Activated CD4-positive, alpha-beta memory T cell treated with anti-CD3 and anti-CD28 coated beads for 36 hours (primary cell): ENCODE measurements at regions not wholly inside any gene's neighbourhood (a gene's known extent, or its start where the extent isn't known, plus 50 kb on each side); places are given as distances from the start of the nearest gene placed in this dataset.

Experiments
- CTCF ChIA-PET: fragments of 350-600 bp; sonication (Branson Sonifier 250); formaldehyde crosslinking; loops from one replicate; lab custom pipeline; 2021; ENCODE audit warnings: antibody characterized with exemption, inconsistent platforms; lab: Charles Lee
- POLR2A ChIA-PET: fragments of 350-600 bp; sonication (Branson Sonifier 250); formaldehyde crosslinking; loops from one replicate; lab custom pipeline; 2021; ENCODE audit warnings: antibody characterized with exemption; lab: Charles Lee
- DNase-seq: peaks from one replicate; pipeline ENCODE4 v3.0.0-alpha.2; 2020
- H3K27ac Mint-ChIP-seq: one replicate; pipeline ENCODE4 v1.8.0; 2021; ENCODE audit warnings: mixed read lengths
- H3K27me3 Mint-ChIP-seq: one replicate; pipeline ENCODE4 v1.8.0; 2021; ENCODE audit warnings: mixed read lengths
- H3K36me3 Mint-ChIP-seq: one replicate; pipeline ENCODE4 v1.8.0; 2021; ENCODE audit warnings: mixed read lengths
- H3K4me1 Mint-ChIP-seq: one replicate; pipeline ENCODE4 v1.8.0; 2021; ENCODE audit warnings: low read depth, mixed read lengths
- H3K4me3 Mint-ChIP-seq: one replicate; pipeline ENCODE4 v1.8.0; 2021; ENCODE audit warnings: mild to moderate bottlenecking, mixed read lengths
- H3K9me3 Mint-ChIP-seq: one replicate; pipeline ENCODE4 v1.8.0; 2021; ENCODE audit warnings: mixed read lengths
- intact Hi-C: fragments of 100-400 bp; cut with micrococcal nuclease; formaldehyde crosslinking; loops from one replicate; pipeline ENCODE4 v1.15.1; 2023

DNA sequence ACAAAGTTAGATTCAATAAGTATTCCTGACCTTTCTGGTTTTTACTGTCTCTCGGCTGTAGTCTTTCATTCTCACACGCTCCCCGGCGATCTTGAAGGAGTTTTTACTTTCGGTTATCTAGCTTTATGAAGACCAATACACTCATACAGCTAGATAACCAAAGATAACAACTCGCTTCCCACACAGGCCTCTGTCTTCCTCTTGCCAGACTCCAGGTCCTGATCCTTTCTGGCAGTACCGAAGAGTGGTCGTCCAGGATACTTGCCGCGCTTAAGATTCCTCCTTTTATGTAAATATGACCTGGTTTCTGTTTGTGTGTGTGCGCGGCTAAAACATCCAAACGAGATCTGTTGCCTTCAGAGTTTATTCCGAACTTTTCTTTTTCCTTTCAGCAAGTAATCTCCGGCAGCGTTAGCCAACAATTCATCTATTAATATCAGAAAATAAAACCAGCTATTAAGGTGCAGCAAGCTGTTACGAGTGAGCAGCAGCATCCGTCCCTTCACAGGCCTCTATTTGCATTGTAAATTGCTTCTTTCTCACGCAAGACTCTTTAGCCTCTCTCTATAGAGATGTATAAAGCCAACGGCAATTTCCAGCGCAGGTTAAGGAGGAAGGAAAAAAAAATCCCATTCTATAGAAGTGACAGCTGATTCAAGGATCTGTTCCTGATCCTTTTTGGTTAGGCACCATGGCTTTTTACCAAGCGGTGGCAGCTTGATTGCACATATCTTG lies 216.1 kb downstream of the MEF2C start:
- CTCF ChIA-PET: interaction anchor here (0.6 to 2.8 kb wide), 3 partner anchors 17 to 859 kb away, joined by 3 to 15 read pairs (median 5); no protein-coding TSS in a partner anchor
- H3K27ac Mint-ChIP-seq: no peak overlapping the region

DNA sequence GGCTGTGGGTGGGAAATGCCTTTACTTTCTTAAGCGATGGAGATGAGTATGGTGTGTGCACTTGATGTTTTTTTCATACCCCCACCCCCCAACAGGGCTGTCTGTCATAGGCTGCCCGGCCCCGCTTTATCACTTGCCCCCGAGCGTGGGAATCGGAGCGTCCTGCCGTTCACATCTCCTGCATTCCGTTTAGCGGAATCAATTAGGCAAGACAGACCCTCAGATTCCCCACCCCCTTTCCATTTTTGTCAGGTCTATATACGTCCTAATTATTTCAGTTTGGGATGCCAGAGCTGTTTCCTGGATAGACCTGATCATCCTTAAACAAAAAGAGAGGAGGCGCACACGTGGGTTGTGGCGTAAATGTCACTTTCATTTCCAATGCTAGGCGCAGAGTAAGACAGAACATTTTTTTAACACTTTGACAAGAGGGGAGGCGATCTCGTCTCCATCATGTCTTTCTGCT lies 217.2 kb downstream of the MEF2C start:
- Mint-ChIP-seq H3K9me3 (no peaks in the 10 kb centered on the region), H3K27ac (no peak overlapping the region), H3K4me3 (peak overlapping the region; percentile 5), H3K36me3 (peaks cover 10% of the 10 kb centered on the region), H3K4me1 (peaks cover 33% of the 10 kb centered on the region), H3K27me3 (peaks cover 75% of the 10 kb centered on the region)
- intact Hi-C loops: loop anchor here (2.0 kb wide), 2 partner anchors 25 to 523 kb away; no protein-coding TSS in a partner anchor
- DNase-seq: no peak
- CTCF ChIA-PET: interaction anchor here (0.7 to 2.8 kb wide), 3 partner anchors 19 to 885 kb away, joined by 3 to 15 read pairs (median 5); no protein-coding TSS in a partner anchor
- POLR2A ChIA-PET: no interaction called here

More for the DNA sequence above, 216.1 kb downstream of the MEF2C start:
- Mint-ChIP-seq H3K27me3 (peaks cover 75% of the 10 kb centered on the region), H3K9me3 (no peaks in the 10 kb centered on the region), H3K4me1 (peaks cover 29% of the 10 kb centered on the region), H3K4me3 (peak overlapping the region; percentile 71), H3K36me3 (peaks cover 10% of the 10 kb centered on the region)
- POLR2A ChIA-PET: no interaction called here
- intact Hi-C loops: loop anchor here (1.0 to 2.0 kb wide), 3 partner anchors 8 to 524 kb away; no protein-coding TSS in a partner anchor
- DNase-seq: no peak

DNA sequence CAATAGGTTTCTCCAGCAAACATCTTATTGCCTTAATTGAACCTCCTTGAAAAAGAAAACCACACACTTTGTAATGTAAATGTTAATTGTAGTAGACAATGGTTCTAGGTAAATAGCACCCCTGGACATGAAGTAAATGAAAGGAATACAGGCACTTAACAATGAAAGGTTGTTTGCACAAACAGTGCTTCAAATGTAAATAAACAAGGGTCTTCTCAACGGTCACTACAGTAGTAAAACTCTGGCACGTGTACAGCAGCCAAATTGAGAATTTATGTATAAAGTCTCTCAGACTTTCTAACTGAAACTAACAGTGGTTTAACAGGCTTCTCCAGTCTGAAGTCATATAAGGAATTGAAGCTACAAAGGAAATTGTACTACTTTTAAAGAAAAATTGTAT lies 218.3 kb downstream of the MEF2C start:
- no peak overlapping the region for H3K4me3 Mint-ChIP-seq
- ChIA-PET POLR2A (no interaction called here), CTCF (interaction anchor here (2.8 kb wide), 1 partner anchor 26 kb away, joined by 15 read pairs; no protein-coding TSS in a partner anchor)
- peaks cover 71% of the 10 kb centered on the region for H3K27me3 Mint-ChIP-seq
- H3K36me3 Mint-ChIP-seq: peaks cover 12% of the 10 kb centered on the region
- no peak for DNase-seq
- H3K9me3 Mint-ChIP-seq: no peaks in the 10 kb centered on the region
- H3K4me1 Mint-ChIP-seq: peaks cover 37% of the 10 kb centered on the region
- H3K27ac Mint-ChIP-seq: no peak overlapping the region
- intact Hi-C loops: no loop called here

DNA sequence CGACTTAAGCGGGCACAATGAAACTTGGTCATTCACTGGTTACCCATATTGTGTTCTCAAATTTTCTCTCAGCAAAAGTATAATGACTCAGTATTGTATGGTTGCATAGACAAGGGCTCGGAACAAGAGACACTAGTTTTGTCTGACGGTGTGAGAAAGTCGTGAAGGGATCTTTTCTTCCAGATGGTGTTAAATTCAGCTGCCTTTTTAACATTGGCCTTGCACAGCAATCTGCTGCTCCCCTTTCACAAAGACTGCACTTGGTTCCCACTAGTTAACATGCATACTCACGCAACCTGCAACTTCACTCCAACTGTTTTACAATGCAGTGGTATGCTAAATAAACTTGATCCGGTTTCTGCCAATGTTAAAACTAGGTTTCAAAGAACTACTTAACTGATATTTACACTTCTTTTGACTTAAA lies 219.2 kb downstream of the MEF2C start:
- Mint-ChIP-seq H3K4me1 (peaks cover 40% of the 10 kb centered on the region), H3K4me3 (no peak overlapping the region), H3K27me3 (peaks cover 76% of the 10 kb centered on the region), H3K36me3 (peaks cover 12% of the 10 kb centered on the region), H3K27ac (no peak overlapping the region), H3K9me3 (no peaks in the 10 kb centered on the region)
- intact Hi-C loops: no loop called here
- CTCF ChIA-PET: no interaction called here
- POLR2A ChIA-PET: no interaction called here
- no peak for DNase-seq

DNA sequence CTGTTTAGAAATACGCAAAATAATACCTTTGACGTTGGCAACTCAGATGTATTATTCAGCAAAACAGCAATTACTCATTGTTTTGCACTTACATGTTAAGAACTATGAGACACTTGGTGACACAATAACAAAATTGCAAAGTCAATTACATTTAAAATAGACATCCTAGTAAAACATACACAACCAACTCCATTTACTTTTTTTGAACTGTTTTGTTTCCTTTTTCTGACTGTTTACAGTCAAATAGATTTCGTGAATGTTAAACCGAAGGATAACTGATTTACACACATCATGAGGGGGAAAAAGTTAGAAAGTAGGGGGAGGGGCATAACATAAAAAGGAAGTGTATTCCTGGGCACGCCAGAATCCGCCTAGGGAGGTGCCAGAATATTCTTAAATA lies 220.1 kb downstream of the MEF2C start:
- intact Hi-C loops: no loop called here
- Mint-ChIP-seq H3K4me3 (no peak overlapping the region), H3K27ac (no peak overlapping the region), H3K4me1 (peaks cover 38% of the 10 kb centered on the region), H3K27me3 (peaks cover 74% of the 10 kb centered on the region), H3K9me3 (peaks cover 3% of the 10 kb centered on the region), H3K36me3 (peaks cover 12% of the 10 kb centered on the region)
- CTCF ChIA-PET: no interaction called here
- POLR2A ChIA-PET: no interaction called here
- no peak for DNase-seq

DNA sequence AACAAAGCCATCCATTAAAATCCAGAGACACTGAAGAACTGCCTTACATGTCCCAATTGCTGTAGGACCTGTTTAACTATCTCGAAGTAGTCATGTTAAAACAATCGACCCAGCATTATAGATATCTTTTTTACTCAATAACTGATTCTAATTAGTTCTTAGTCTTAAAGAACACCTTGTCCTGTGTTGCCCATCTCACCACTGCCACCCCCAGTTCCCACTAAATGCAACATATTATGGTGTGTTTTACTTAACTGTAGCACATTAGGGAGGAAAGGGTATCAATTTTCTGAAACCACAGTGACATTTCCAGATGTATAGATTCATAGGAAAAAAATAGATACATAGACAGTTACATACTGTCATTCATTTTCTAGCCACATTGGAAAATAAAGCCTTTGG lies 221.2 kb downstream of the MEF2C start:
- POLR2A ChIA-PET: no interaction called here
- H3K36me3 Mint-ChIP-seq: peaks cover 11% of the 10 kb centered on the region
- CTCF ChIA-PET: no interaction called here
- DNase-seq: no peak
- peaks cover 3% of the 10 kb centered on the region for H3K9me3 Mint-ChIP-seq
- peaks cover 65% of the 10 kb centered on the region for H3K27me3 Mint-ChIP-seq
- peaks cover 28% of the 10 kb centered on the region for H3K4me1 Mint-ChIP-seq
- H3K27ac Mint-ChIP-seq: no peak overlapping the region
- peak overlapping the region; percentile 49 for H3K4me3 Mint-ChIP-seq
- intact Hi-C loops: loop anchor here (2.0 kb wide), 1 partner anchor 13 kb away; no protein-coding TSS in a partner anchor

DNA sequence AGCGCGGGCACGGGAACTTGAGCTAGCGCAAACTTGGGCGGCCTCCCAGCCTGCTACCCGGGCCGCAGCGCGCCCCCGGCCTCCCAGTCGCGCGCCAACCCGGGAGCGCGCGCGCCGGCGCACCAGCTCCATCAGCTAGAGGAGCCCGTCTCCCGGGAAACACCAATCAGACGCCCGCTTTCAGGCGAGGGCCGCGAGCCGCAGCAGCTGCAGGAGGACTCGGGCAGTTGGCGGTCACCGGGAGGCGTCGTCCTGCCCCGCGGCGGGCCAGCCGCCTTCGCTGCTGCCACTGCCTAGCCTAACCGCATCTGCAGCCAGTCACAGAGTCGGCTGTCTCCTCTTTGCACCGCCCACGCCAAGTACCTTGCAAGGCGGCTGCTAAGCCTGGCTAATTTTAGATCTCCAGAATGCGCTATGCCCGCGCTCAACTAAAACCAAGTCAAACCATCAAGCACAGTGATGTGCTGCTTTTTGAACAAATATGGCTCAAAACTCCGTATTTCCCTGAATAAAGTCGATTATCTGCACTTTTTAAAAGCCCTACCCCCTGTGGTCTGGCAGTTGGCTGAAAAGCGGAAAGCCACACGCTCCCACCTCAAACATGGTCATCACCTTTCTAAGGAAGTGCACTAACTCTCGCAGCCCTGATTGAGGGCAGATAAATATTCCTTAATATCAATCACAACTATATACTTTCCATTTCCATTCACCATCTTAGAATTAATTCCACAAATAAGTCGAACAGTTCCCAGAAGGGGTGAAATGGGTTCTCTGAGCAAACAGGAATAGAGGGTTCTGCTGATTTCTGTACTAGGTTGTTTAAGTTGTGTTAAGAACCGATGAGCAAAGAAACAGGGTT lies 221.8 kb downstream of the MEF2C start:
- peak; percentile 54 for DNase-seq
- ChIA-PET CTCF (interaction anchor here (0.8 to 3.7 kb wide), 5 partner anchors 11 to 880 kb away, joined by 3 to 25 read pairs (median 4); no protein-coding TSS in a partner anchor), POLR2A (interaction anchor here (1.1 kb wide), 1 partner anchor 14 kb away, joined by 5 read pairs; no protein-coding TSS in a partner anchor)
- no peak overlapping the region for H3K27ac Mint-ChIP-seq
- peaks cover 64% of the 10 kb centered on the region for H3K27me3 Mint-ChIP-seq
- peaks cover 3% of the 10 kb centered on the region for H3K9me3 Mint-ChIP-seq
- H3K4me1 Mint-ChIP-seq: peaks cover 21% of the 10 kb centered on the region
- H3K36me3 Mint-ChIP-seq: peaks cover 5% of the 10 kb centered on the region
- intact Hi-C loops: loop anchor here (2.0 kb wide), 1 partner anchor 14 kb away; no protein-coding TSS in a partner anchor
- peak overlapping the region; percentile 49 for H3K4me3 Mint-ChIP-seq

DNA sequence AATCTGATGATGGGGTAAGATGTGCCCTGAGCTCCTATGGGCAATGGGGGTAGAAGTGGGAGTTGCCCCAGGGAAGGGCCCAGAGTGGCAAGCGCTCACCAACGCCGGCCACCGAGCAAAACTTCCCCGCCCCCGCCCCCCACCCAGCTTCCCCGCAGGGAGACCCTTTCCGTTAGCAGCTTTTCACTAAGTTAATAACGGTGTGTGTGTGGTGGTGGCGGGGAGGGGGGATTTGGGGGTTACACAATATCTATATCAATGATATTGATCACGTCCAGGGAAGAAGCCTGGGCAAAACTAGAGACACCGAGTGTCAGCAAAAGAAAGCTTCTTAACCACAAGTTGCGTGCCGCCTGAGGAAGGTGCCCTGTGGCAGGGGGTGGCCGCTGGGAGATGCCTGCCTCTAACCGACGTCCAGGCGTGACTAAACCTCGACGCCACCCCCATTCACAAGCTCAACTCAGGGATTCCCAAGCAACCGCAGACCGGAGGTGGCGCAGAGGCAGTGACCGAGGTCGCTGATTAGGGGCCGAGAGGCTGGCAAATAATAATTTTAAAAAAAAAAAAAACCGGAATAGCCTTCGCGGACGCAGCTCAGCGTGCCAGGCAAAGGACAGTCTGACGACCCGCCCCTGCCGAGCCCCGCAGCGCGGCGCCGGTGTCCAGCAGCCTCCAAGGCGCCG lies 222.6 kb downstream of the MEF2C start:
- Mint-ChIP-seq H3K4me3 (peak overlapping the region; percentile 32), H3K27ac (no peak overlapping the region), H3K36me3 (peaks cover 4% of the 10 kb centered on the region), H3K27me3 (peaks cover 57% of the 10 kb centered on the region), H3K9me3 (peaks cover 3% of the 10 kb centered on the region), H3K4me1 (peaks cover 14% of the 10 kb centered on the region)
- DNase-seq: no peak
- ChIA-PET CTCF (interaction anchor here (0.8 to 3.7 kb wide), 5 partner anchors 10 to 879 kb away, joined by 3 to 25 read pairs (median 4); no protein-coding TSS in a partner anchor), POLR2A (interaction anchor here (1.1 kb wide), 1 partner anchor 15 kb away, joined by 5 read pairs; no protein-coding TSS in a partner anchor)
- intact Hi-C loops: loop anchor here (2.0 kb wide), 1 partner anchor 14 kb away; no protein-coding TSS in a partner anchor

DNA sequence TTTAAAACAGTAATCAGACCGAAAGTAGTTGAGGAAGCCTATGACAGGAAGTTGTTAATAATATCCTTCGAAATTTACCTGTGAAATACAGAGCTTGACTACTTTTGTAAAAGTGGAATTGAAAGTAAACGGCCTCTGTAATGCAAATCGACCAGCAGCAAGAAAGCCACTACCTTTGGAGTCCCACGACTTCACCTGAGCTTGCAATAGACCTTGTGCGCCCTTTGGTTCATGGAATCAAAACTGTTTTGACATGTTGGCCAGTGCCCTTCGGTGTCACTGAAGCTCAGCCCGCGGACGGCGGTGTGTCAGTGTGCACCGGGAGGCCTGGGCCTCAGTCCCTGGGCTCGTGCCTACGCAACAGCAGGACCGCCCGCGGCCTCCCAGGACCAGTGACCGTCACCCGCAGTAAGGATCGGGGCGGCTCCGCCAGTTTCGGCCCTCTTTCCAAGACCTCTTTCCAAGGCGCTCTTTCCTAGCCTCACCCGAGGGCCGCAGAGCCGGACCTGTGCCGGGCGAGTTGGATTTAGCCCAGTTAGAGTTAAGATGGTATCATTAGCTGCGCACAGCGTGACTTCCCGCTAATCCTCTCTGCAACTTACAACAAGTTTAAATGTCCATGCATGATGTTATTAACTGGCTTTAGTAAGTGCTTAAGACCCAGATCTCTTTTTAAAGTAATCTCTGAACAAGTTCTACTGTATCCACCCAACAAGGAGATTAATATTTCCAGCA lies 223.3 kb downstream of the MEF2C start:
- peaks cover 51% of the 10 kb centered on the region for H3K27me3 Mint-ChIP-seq

DNA sequence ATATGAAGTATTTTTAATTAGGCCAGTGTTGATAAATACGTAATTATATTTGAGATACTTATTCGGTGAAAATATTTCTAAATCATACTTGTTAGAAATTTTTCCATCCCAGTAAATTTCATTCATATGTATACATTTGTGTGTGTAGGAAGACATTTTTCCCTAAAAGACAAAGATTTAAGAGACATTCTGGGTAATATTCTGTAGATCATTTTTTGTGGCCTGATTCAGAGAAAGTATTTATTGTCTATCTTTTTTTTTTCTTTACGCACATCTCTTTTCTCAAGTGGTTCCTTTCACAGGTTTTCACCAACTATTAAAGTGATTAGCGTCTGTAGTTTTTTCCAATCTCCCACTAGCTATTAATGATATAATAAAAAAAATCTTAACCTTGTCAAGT lies 224.1 kb downstream of the MEF2C start:
- Mint-ChIP-seq H3K4me3 (no peak overlapping the region), H3K27me3 (peaks cover 46% of the 10 kb centered on the region), H3K36me3 (peaks cover 4% of the 10 kb centered on the region), H3K9me3 (peaks cover 3% of the 10 kb centered on the region), H3K4me1 (peaks cover 13% of the 10 kb centered on the region), H3K27ac (no peak overlapping the region)
- ChIA-PET POLR2A (no interaction called here), CTCF (interaction anchor here (1.3 to 3.7 kb wide), 3 partner anchors 23 to 878 kb away, joined by 4 to 25 read pairs (median 11); no protein-coding TSS in a partner anchor)
- DNase-seq: no peak
- intact Hi-C loops: no loop called here

More for the DNA sequence above, 223.3 kb downstream of the MEF2C start:
- CTCF ChIA-PET: interaction anchor here (0.8 to 3.7 kb wide), 6 partner anchors 9 to 879 kb away, joined by 3 to 25 read pairs (median 4); no protein-coding TSS in a partner anchor
- intact Hi-C loops: loop anchor here (2.0 kb wide), 1 partner anchor 15 kb away; no protein-coding TSS in a partner anchor
- Mint-ChIP-seq H3K27ac (no peak overlapping the region), H3K4me3 (no peak overlapping the region), H3K4me1 (peaks cover 13% of the 10 kb centered on the region), H3K36me3 (peaks cover 4% of the 10 kb centered on the region), H3K9me3 (peaks cover 3% of the 10 kb centered on the region)
- DNase-seq: no peak
- POLR2A ChIA-PET: no interaction called here
